Upper lobe of right lung (tissue), 1 donor: ENCODE measurements at regions not wholly inside any gene's neighbourhood (a gene's known extent, or its start where the extent isn't known, plus 50 kb on each side); places are given as distances from the start of the nearest gene placed in this dataset.

Source experiments
- ATAC-seq: fragments of 200-7000 bp; cut with Tn5 transposase; one replicate; pipeline ENCODE4 v1.9.1; 2020; ENCODE audit warnings: mild to moderate bottlenecking, moderate library complexity
- DNase-seq: peaks from one replicate; pipeline ENCODE4 v3.0.0-alpha.2; 2020
- H3K27ac ChIP-seq: fragments of 200-600 bp; one replicate; pipeline ENCODE4 v1.8.0; 2022
- H3K27me3 ChIP-seq: fragments of 200-600 bp; one replicate; pipeline ENCODE4 v1.8.0; 2022; ENCODE audit warnings: mild to moderate bottlenecking
- H3K36me3 ChIP-seq: fragments of 200-600 bp; one replicate; pipeline ENCODE4 v1.8.0; 2022
- H3K4me1 ChIP-seq: fragments of 200-600 bp; one replicate; pipeline ENCODE4 v1.8.0; 2022
- H3K4me3 ChIP-seq: fragments of 200-600 bp; one replicate; pipeline ENCODE4 v1.8.0; 2022; ENCODE audit warnings: mild to moderate bottlenecking
- H3K9me3 ChIP-seq: fragments of 200-600 bp; one replicate; pipeline ENCODE4 v1.8.0; 2022
- intact Hi-C: fragments of 100-400 bp; cut with DNase I; formaldehyde crosslinking; loops from one replicate; pipeline ENCODE4 v1.11.0; 2022
- TF ChIP-seq, protein P1 (sequence below): fragments of 200-600 bp; IDR thresholded peaks from one replicate; pipeline ENCODE4 v1.8.0; 2022; ENCODE audit warnings: antibody characterized with exemption
- donor health status: DM: no; HTN: yes; CAD: no; lungs with severe emphysema.

DNA sequence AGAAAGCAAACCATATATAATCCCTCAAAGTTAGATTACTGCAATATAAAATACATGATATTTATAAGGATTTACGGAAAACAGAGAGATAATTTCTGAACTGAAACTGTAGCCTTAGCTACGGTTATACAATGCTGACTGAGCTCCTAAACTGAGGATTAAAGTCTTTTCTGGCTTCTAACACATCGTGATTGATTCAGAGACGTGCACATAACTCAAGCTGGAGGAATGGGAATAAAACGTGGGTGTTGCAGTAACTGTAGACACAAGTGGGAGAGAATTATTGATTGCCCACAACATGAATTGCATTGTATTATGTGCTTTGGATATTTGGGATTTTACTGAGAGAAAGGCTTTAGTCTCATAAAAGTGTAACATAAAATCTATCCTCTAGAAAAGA lies 418.0 kb upstream of the OPRM1 start:
- Histone ChIP-seq H3K27ac (no peak overlapping the region), H3K9me3 (no peaks in the 10 kb centered on the region), H3K36me3 (no peaks in the 10 kb centered on the region), H3K27me3 (no peaks in the 10 kb centered on the region), H3K4me3 (no peak overlapping the region), H3K4me1 (no peaks in the 10 kb centered on the region)
- no peak for DNase-seq
- intact Hi-C loops: no loop called here
- TF ChIP-seq, protein P1, sequence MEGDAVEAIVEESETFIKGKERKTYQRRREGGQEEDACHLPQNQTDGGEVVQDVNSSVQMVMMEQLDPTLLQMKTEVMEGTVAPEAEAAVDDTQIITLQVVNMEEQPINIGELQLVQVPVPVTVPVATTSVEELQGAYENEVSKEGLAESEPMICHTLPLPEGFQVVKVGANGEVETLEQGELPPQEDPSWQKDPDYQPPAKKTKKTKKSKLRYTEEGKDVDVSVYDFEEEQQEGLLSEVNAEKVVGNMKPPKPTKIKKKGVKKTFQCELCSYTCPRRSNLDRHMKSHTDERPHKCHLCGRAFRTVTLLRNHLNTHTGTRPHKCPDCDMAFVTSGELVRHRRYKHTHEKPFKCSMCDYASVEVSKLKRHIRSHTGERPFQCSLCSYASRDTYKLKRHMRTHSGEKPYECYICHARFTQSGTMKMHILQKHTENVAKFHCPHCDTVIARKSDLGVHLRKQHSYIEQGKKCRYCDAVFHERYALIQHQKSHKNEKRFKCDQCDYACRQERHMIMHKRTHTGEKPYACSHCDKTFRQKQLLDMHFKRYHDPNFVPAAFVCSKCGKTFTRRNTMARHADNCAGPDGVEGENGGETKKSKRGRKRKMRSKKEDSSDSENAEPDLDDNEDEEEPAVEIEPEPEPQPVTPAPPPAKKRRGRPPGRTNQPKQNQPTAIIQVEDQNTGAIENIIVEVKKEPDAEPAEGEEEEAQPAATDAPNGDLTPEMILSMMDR: no peak
- no peak for ATAC-seq

DNA sequence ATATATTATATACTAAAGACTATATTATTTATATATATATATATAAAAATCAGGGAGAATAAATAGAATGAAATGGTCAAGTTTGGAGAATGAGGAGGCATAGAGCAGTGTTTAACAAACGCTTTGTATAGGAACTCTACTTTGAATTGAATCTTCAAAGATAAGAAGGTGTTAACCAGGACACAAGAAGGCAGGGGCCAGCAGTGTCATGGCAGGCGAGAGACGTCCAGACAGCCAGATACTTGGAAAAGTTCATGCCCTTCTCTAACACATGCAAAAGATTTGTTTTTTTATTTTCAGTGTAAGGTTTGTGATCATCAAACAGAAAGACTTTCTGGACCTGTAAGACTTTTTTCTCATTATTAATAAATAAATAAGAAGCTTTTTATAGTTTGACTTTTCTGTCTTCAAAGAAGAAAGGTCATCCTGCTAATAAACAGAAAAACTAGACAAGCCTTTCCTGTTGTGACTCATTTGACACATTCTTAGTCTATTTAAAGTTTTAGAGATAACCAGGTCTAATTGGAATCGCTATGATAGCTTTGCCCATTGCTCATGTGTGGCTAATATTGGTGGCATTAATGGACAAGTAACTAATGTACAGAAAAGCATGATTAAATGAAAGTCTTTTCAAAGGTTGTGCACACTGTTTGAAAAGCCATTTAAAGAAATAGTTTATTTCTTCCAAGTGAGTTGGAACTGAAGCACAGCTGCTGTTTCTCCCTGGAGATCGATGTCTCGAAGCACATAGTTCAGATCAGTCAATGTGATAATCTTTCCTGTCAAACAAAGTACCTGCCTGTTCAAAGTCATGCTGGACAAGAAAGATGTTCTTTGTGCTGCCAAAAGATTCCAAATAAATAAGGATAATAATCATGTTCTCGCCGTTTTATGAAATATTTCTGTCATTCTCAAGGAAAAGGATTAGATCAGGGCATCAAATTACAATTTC lies 420.4 kb upstream of the OPRM1 start:
- intact Hi-C loops: no loop called here
- no peak for DNase-seq
- no peaks in the 10 kb centered on the region for H3K4me1 ChIP-seq
- H3K27me3 ChIP-seq: no peaks in the 10 kb centered on the region
- TF ChIP-seq, protein P1: no peak
- no peak overlapping the region for H3K27ac ChIP-seq
- no peak for ATAC-seq
- no peaks in the 10 kb centered on the region for H3K36me3 ChIP-seq
- no peaks in the 10 kb centered on the region for H3K9me3 ChIP-seq
- H3K4me3 ChIP-seq: no peak overlapping the region

DNA sequence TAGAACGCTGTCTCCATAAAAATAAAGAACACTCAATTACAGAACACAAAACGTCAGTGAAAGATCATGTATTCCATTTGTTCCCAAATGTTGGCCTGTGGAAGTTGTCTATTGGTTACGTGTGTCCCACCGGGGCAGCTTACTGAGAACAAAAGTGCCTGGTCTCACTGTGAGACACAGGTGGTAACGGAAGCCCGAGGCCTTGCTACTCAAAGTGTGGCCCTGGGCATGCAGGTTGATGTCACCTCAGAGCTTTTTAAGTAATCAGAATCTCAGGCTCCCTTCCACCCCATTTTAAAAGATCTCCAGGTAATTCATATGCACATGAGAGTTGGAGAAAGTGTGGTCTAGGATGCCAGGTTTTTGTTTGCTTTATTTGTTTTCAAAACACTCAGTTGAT lies 422.5 kb upstream of the OPRM1 start:
- intact Hi-C loops: no loop called here
- H3K4me1 ChIP-seq: no peaks in the 10 kb centered on the region
- H3K27ac ChIP-seq: no peak overlapping the region
- H3K36me3 ChIP-seq: no peaks in the 10 kb centered on the region
- H3K27me3 ChIP-seq: no peaks in the 10 kb centered on the region
- TF ChIP-seq, protein P1: no peak
- no peak for ATAC-seq
- no peaks in the 10 kb centered on the region for H3K9me3 ChIP-seq
- H3K4me3 ChIP-seq: no peak overlapping the region
- no peak for DNase-seq

DNA sequence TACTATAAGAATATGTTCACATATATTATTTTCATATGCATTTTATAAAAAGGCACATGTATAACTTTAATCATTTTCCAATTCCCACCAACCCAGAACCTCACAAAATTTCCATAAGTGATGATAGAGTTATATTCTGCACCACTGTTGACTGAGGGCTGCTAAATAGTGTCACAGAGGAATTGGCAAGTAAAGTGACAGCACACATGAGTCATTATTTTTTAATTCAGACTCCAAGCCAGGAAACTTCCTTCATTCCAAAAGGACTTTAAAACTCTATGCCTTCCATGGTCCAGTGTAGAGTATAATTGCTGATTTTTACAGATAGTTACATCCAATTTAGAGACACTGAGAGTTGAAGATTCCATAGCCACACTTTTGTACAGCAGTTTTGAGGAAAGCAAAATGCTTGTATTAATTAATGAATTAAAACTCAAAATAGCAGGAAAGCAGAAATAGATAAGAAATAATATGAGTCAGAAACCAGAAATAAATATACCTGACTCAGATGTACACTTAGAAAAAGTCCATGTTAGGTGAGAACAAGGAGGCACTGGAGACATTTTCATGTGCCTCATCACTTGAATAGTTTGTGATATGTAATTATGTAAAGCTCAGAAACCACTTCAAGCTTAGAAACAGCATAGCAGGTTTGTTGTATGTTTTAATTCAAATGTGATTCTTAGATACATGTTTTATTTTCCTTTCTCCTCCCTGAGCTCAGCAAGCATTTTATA lies 425.2 kb upstream of the OPRM1 start:
- intact Hi-C loops: no loop called here
- no peaks in the 10 kb centered on the region for H3K9me3 ChIP-seq

DNA sequence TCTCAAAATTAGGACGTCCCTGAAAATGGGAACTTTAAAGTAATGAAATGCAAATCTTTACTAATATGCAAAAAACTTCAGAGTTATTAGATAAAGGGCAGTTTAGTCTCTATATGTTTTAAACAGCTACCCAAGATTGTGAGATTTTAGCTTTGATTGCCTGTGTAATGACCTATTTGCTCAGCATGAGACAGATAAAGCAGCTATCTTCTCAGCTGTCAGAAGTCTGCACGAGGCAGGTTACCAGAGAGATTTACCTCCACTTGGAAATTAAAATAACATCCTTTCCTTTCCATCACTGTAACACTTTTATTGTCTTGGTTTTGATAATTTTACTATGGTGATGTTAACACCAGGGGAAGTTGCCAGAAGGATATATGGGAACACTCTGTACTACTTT lies 436.6 kb upstream of the OPRM1 start:
- Histone ChIP-seq H3K4me3 (no peak overlapping the region), H3K36me3 (no peaks in the 10 kb centered on the region), H3K9me3 (no peaks in the 10 kb centered on the region), H3K4me1 (no peaks in the 10 kb centered on the region), H3K27ac (no peak overlapping the region), H3K27me3 (no peaks in the 10 kb centered on the region)
- ATAC-seq (no peak), DNase-seq (no peak)
- intact Hi-C loops: no loop called here
- TF ChIP-seq, protein P1: no peak

More for the DNA sequence above, 425.2 kb upstream of the OPRM1 start:
- no peak overlapping the region for H3K27ac ChIP-seq
- no peak overlapping the region for H3K4me3 ChIP-seq
- no peaks in the 10 kb centered on the region for H3K27me3 ChIP-seq
- TF ChIP-seq, protein P1: no peak
- no peaks in the 10 kb centered on the region for H3K36me3 ChIP-seq
- no peak for ATAC-seq
- no peak for DNase-seq
- H3K4me1 ChIP-seq: no peaks in the 10 kb centered on the region
